GM23338 (cell line): ENCODE measurements at regions not wholly inside any gene's neighbourhood (a gene's known extent, or its start where the extent isn't known, plus 50 kb on each side); places are given as distances from the start of the nearest gene placed in this dataset.

Source experiments
- ATAC-seq: fragments of 200-7000 bp; cut with Tn5 transposase; 3 replicates; pipeline ENCODE4 v1.9.1; 2020
- DNase-seq: peaks from one replicate; pipeline ENCODE4 v3.0.0-alpha.2; 2015; ENCODE audit warnings: low spot score
- H2AFZ ChIP-seq: fragments of 200-600 bp; sonication (generic); 2 replicates; pipeline ENCODE4 v1.8.0; 2016; ENCODE audit warnings: antibody characterized with exemption, mild to moderate bottlenecking, moderate library complexity
- H3F3A ChIP-seq: fragments of 200-600 bp; sonication (generic); replicated peaks from 2 replicates; pipeline ENCODE4 v1.8.0; 2017; ENCODE audit warnings: antibody characterized with exemption, mixed run types, low read depth
- H3K27ac ChIP-seq: fragments of 200-600 bp; sonication (generic); 2 replicates; pipeline ENCODE4 v1.6.1; 2016; ENCODE audit warnings: low read depth
- H3K27me3 ChIP-seq: fragments of 200-600 bp; sonication (generic); 2 replicates; pipeline ENCODE4 v1.8.0; 2016; ENCODE audit warnings: mild to moderate bottlenecking, mixed run types, moderate library complexity; ENCODE audit not compliant: insufficient read depth
- H3K36me3 ChIP-seq: fragments of 200-600 bp; sonication (generic); 2 replicates; pipeline ENCODE4 v1.8.0; 2016; ENCODE audit warnings: mild to moderate bottlenecking; ENCODE audit not compliant: insufficient read depth
- H3K4me1 ChIP-seq: fragments of 200-600 bp; sonication (generic); 2 replicates; pipeline ENCODE4 v1.8.0; 2016; ENCODE audit warnings: mild to moderate bottlenecking, moderate library complexity; ENCODE audit not compliant: insufficient read depth
- H3K4me2 ChIP-seq: fragments of 200-600 bp; sonication (generic); 2 replicates; pipeline ENCODE4 v1.7.1; 2017; ENCODE audit warnings: mixed run types
- H3K4me3 ChIP-seq: fragments of 200-600 bp; sonication (generic); 2 replicates; pipeline ENCODE4 v1.6.1; 2016; ENCODE audit warnings: mixed run types
- H3K79me2 ChIP-seq: fragments of 200-600 bp; sonication (generic); replicated peaks from 2 replicates; pipeline ENCODE4 v1.8.0; 2017; ENCODE audit warnings: mild to moderate bottlenecking; ENCODE audit not compliant: insufficient read depth
- H3K9me2 ChIP-seq: fragments of 200-600 bp; sonication (generic); 2 replicates; pipeline ENCODE4 v1.8.0; 2017; ENCODE audit not compliant: insufficient read depth
- H4K20me1 ChIP-seq: fragments of 200-600 bp; sonication (generic); replicated peaks from 2 replicates; pipeline ENCODE4 v1.8.0; 2017; ENCODE audit warnings: mild to moderate bottlenecking; ENCODE audit not compliant: insufficient read depth
- H3K27ac Mint-ChIP-seq: 2 replicates; pipeline ENCODE4 v1.8.0; 2020; ENCODE audit warnings: inconsistent platforms, mild to moderate bottlenecking, moderate library complexity, mixed read lengths
- H3K27me3 Mint-ChIP-seq: 3 replicates; pipeline ENCODE4 v1.8.0; 2022; ENCODE audit warnings: low read depth, mild to moderate bottlenecking, moderate library complexity, mixed read lengths, inconsistent platforms; ENCODE audit not compliant: insufficient read depth, poor library complexity
- H3K36me3 Mint-ChIP-seq: 3 replicates; pipeline ENCODE4 v1.8.0; 2021; ENCODE audit warnings: low read depth, mild to moderate bottlenecking, inconsistent platforms, moderate library complexity, mixed read lengths
- H3K4me1 Mint-ChIP-seq: 3 replicates; pipeline ENCODE4 v1.8.0; 2020; ENCODE audit warnings: mild to moderate bottlenecking, inconsistent platforms, mixed read lengths
- H3K4me3 Mint-ChIP-seq: 3 replicates; pipeline ENCODE4 v1.8.0; 2021; ENCODE audit warnings: moderate library complexity, mild to moderate bottlenecking, inconsistent platforms, mixed read lengths
- H3K9me3 Mint-ChIP-seq: 3 replicates; pipeline ENCODE4 v1.8.0; 2020; ENCODE audit warnings: moderate library complexity, mild to moderate bottlenecking, inconsistent platforms, mixed read lengths
- EZH2phosphoT487 ChIP-seq: fragments of 200-600 bp; sonication (generic); IDR thresholded peaks from one replicate; pipeline ENCODE4 v1.8.1; 2018; ENCODE audit warnings: antibody characterized with exemption; ENCODE audit not compliant: unreplicated experiment
- JUNB ChIP-seq: IDR thresholded peaks from one replicate; pipeline ENCODE4 v1.6.1; 2016; ENCODE audit warnings: antibody characterized with exemption; ENCODE audit not compliant: unreplicated experiment
- NANOG ChIP-seq: IDR thresholded peaks from 2 replicates; pipeline ENCODE4 v1.6.1; 2016; ENCODE audit warnings: antibody characterized with exemption, borderline replicate concordance
- POLR2AphosphoS5 ChIP-seq: IDR thresholded peaks from 2 replicates; pipeline ENCODE4 v1.6.1; 2016; ENCODE audit warnings: antibody characterized with exemption, low read depth
- STAT1 ChIP-seq: IDR thresholded peaks from one replicate; pipeline ENCODE4 v1.6.1; 2016; ENCODE audit warnings: antibody characterized with exemption; ENCODE audit not compliant: unreplicated experiment
- TF ChIP-seq, protein P1 (sequence below), 2 experiments: fragments of 200-600 bp in 1 of 2; sonication (generic) in 1 of 2; conservative IDR thresholded peaks; 2 replicates each; pipeline versions ENCODE4 v1.5.1 to v1.6.1; 2016 to 2017; ENCODE audit warnings: antibody characterized with exemption in 2 of 2, low read depth in 2 of 2, mild to moderate bottlenecking in 2 of 2, moderate library complexity in 1 of 2
- TF ChIP-seq, protein P2 (sequence below): IDR thresholded peaks from one replicate; pipeline ENCODE4 v1.6.1; 2018; ENCODE audit warnings: antibody characterized with exemption; ENCODE audit not compliant: unreplicated experiment
- TF ChIP-seq, protein P3 (sequence below): fragments of 250-450 bp; sonication (Bioruptor Pico); IDR thresholded peaks from 2 replicates; pipeline ENCODE4 v1.5.0; 2020; ENCODE audit warnings: mild to moderate bottlenecking, moderate library complexity

DNA sequence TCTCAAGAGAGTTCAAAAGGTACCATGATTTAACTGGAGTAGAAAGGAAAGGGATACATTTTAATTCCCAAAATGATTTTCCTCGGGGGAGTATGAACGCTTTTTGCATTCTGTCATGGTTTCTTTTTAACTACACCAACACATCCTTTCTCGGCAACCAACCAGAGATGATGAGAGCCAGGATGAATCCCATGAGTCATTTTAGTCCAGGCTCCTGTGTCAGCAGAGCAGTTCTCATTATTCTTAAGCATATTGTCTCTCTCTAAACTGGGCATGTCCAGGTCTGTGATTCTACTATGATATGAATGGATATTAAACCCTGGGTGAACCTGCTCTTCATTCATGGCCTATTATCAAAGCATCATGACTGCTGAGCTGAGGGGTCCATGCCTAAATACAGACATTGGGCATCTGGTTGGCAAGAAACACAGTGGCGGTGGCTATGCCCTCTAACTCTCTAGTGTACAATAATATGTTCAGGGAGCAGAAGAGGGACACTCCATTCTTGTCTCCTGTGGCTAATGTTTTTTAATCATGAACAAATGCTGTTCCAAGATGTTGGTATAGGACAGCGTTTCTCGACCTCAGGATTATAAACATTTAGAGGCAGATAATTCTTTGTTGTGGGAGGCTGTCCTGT, 124.3 kb upstream of the ESRRG start (continued):
- TF ChIP-seq, protein P1, sequence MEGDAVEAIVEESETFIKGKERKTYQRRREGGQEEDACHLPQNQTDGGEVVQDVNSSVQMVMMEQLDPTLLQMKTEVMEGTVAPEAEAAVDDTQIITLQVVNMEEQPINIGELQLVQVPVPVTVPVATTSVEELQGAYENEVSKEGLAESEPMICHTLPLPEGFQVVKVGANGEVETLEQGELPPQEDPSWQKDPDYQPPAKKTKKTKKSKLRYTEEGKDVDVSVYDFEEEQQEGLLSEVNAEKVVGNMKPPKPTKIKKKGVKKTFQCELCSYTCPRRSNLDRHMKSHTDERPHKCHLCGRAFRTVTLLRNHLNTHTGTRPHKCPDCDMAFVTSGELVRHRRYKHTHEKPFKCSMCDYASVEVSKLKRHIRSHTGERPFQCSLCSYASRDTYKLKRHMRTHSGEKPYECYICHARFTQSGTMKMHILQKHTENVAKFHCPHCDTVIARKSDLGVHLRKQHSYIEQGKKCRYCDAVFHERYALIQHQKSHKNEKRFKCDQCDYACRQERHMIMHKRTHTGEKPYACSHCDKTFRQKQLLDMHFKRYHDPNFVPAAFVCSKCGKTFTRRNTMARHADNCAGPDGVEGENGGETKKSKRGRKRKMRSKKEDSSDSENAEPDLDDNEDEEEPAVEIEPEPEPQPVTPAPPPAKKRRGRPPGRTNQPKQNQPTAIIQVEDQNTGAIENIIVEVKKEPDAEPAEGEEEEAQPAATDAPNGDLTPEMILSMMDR (conservative IDR thresholded peaks at IDR 0.05; ENCODE audit: low read depth in 2 of 2), result no peak
- TF ChIP-seq EZH2phosphoT487, result no peak

DNA sequence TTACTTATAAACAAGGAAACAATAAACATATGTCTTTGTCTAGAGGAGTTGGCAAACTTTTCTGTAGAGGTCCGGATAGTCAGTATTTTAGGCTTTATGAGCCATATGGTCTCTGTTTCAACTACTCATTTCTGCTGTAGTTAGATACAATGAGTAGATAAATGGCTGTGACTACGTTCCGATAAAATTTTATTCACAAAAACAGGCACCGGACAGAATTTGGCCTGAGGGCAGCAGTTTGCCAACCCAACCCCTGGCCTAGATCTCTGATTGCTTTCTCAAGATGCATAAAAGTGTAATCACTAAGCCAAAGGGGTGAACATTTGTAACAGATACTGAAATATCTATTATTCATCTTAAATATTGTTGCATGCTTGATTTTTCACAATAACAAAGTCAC, 123.1 kb upstream of the ESRRG start:
- DNase-seq (no peak), ATAC-seq (no peak)
- H3K4me3 ChIP-seq, result no peak overlapping the region
- no peaks in the 10 kb centered on the region for H3K79me2 ChIP-seq
- no peaks in the 10 kb centered on the region for H3K27me3 ChIP-seq
- H4K20me1 ChIP-seq, result no peaks in the 10 kb centered on the region
- H3K4me1 Mint-ChIP-seq, result peaks cover 2% of the 10 kb centered on the region; the same call in 2 of the 3 replicates
- no peak overlapping the region for H3K27ac ChIP-seq
- no peak overlapping the region for H3K27ac Mint-ChIP-seq
- no peaks in the 10 kb centered on the region for H3K9me2 ChIP-seq
- H3K27me3 Mint-ChIP-seq, result no peaks in the 10 kb centered on the region
- no peak overlapping the region for H2AFZ ChIP-seq
- H3K4me3 Mint-ChIP-seq, result no peak overlapping the region
- H3F3A ChIP-seq, result no peaks in the 10 kb centered on the region
- H3K9me3 Mint-ChIP-seq, result no peaks in the 10 kb centered on the region
- TF ChIP-seq, protein P2, sequence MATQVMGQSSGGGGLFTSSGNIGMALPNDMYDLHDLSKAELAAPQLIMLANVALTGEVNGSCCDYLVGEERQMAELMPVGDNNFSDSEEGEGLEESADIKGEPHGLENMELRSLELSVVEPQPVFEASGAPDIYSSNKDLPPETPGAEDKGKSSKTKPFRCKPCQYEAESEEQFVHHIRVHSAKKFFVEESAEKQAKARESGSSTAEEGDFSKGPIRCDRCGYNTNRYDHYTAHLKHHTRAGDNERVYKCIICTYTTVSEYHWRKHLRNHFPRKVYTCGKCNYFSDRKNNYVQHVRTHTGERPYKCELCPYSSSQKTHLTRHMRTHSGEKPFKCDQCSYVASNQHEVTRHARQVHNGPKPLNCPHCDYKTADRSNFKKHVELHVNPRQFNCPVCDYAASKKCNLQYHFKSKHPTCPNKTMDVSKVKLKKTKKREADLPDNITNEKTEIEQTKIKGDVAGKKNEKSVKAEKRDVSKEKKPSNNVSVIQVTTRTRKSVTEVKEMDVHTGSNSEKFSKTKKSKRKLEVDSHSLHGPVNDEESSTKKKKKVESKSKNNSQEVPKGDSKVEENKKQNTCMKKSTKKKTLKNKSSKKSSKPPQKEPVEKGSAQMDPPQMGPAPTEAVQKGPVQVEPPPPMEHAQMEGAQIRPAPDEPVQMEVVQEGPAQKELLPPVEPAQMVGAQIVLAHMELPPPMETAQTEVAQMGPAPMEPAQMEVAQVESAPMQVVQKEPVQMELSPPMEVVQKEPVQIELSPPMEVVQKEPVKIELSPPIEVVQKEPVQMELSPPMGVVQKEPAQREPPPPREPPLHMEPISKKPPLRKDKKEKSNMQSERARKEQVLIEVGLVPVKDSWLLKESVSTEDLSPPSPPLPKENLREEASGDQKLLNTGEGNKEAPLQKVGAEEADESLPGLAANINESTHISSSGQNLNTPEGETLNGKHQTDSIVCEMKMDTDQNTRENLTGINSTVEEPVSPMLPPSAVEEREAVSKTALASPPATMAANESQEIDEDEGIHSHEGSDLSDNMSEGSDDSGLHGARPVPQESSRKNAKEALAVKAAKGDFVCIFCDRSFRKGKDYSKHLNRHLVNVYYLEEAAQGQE, result no peak
- H3K4me2 ChIP-seq, result no peak overlapping the region
- H3K36me3 Mint-ChIP-seq, result no peaks in the 10 kb centered on the region
- no peaks in the 10 kb centered on the region for H3K36me3 ChIP-seq
- no peaks in the 10 kb centered on the region; the same call in 1 of the 2 replicates for H3K4me1 ChIP-seq

DNA sequence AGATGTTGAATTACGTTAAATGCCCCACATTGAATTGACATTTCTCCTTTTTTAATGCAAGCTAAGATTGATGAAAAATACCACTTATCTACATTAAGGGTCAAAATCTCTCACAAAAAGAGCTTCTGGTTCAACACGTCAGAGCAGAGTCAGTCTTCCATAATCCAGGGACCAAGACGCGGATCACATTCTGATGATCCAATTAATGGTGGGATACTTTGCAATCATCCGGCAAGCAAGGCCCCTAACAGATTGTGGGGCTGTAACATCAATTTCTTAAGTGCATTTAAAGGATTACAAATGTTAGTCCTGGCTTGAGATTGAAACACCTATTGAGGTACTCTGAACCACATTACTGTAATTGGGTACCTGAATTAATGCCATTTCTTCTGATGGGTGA, 120.2 kb upstream of the ESRRG start:
- Mint-ChIP-seq H3K27ac (no peak overlapping the region), H3K36me3 (no peaks in the 10 kb centered on the region), H3K9me3 (no peaks in the 10 kb centered on the region), H3K4me3 (no peak overlapping the region), H3K4me1 (peaks cover 2% of the 10 kb centered on the region; the same call in 2 of the 3 replicates), H3K27me3 (no peaks in the 10 kb centered on the region)
- DNase-seq, result no peak
- H3K9me2 ChIP-seq, result peaks cover 11% of the 10 kb centered on the region
- no peak overlapping the region for H3K27ac ChIP-seq
- H3K4me3 ChIP-seq, result no peak overlapping the region
- H4K20me1 ChIP-seq, result no peaks in the 10 kb centered on the region
- no peaks in the 10 kb centered on the region for H3K36me3 ChIP-seq
- no peaks in the 10 kb centered on the region; the same call in 1 of the 2 replicates for H3K4me1 ChIP-seq
- no peak overlapping the region for H3K4me2 ChIP-seq
- no peaks in the 10 kb centered on the region for H3K79me2 ChIP-seq
- no peaks in the 10 kb centered on the region for H3K27me3 ChIP-seq
- no peak for ATAC-seq
- H3F3A ChIP-seq, result no peaks in the 10 kb centered on the region
- H2AFZ ChIP-seq, result no peak overlapping the region
- no peak for TF ChIP-seq JUNB
- TF ChIP-seq NANOG, result no peak
- no peak for TF ChIP-seq STAT1
- no peak for TF ChIP-seq POLR2AphosphoS5
- TF ChIP-seq, protein P3, sequence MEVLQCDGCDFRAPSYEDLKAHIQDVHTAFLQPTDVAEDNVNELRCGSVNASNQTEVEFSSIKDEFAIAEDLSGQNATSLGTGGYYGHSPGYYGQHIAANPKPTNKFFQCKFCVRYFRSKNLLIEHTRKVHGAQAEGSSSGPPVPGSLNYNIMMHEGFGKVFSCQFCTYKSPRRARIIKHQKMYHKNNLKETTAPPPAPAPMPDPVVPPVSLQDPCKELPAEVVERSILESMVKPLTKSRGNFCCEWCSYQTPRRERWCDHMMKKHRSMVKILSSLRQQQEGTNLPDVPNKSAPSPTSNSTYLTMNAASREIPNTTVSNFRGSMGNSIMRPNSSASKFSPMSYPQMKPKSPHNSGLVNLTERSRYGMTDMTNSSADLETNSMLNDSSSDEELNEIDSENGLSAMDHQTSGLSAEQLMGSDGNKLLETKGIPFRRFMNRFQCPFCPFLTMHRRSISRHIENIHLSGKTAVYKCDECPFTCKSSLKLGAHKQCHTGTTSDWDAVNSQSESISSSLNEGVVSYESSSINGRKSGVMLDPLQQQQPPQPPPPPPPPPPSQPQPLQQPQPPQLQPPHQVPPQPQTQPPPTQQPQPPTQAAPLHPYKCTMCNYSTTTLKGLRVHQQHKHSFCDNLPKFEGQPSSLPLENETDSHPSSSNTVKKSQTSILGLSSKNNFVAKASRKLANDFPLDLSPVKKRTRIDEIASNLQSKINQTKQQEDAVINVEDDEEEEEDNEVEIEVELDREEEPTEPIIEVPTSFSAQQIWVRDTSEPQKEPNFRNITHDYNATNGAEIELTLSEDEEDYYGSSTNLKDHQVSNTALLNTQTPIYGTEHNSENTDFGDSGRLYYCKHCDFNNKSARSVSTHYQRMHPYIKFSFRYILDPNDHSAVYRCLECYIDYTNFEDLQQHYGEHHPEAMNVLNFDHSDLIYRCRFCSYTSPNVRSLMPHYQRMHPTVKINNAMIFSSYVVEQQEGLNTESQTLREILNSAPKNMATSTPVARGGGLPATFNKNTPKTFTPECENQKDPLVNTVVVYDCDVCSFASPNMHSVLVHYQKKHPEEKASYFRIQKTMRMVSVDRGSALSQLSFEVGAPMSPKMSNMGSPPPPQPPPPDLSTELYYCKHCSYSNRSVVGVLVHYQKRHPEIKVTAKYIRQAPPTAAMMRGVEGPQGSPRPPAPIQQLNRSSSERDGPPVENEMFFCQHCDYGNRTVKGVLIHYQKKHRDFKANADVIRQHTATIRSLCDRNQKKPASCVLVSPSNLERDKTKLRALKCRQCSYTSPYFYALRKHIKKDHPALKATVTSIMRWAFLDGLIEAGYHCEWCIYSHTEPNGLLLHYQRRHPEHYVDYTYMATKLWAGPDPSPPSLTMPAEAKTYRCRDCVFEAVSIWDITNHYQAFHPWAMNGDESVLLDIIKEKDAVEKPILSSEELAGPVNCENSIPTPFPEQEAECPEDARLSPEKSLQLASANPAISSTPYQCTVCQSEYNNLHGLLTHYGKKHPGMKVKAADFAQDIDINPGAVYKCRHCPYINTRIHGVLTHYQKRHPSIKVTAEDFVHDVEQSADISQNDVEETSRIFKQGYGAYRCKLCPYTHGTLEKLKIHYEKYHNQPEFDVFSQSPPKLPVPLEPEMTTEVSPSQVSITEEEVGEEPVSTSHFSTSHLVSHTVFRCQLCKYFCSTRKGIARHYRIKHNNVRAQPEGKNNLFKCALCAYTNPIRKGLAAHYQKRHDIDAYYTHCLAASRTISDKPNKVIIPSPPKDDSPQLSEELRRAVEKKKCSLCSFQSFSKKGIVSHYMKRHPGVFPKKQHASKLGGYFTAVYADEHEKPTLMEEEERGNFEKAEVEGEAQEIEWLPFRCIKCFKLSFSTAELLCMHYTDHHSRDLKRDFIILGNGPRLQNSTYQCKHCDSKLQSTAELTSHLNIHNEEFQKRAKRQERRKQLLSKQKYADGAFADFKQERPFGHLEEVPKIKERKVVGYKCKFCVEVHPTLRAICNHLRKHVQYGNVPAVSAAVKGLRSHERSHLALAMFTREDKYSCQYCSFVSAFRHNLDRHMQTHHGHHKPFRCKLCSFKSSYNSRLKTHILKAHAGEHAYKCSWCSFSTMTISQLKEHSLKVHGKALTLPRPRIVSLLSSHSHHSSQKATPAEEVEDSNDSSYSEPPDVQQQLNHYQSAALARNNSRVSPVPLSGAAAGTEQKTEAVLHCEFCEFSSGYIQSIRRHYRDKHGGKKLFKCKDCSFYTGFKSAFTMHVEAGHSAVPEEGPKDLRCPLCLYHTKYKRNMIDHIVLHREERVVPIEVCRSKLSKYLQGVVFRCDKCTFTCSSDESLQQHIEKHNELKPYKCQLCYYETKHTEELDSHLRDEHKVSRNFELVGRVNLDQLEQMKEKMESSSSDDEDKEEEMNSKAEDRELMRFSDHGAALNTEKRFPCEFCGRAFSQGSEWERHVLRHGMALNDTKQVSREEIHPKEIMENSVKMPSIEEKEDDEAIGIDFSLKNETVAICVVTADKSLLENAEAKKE (CRISPR knock-in tag), result no peak
- no peak for TF ChIP-seq EZH2phosphoT487
